Adrenal gland (tissue), 9 donors: ENCODE measurements at regions not wholly inside any gene's neighbourhood (a gene's known extent, or its start where the extent isn't known, plus 50 kb on each side); places are given as distances from the start of the nearest gene placed in this dataset.

Experiments used
- DNase-seq, 7 donors: peaks; one replicate each; pipeline ENCODE4 v3.0.0-alpha.2; 2019 to 2020
- H3K27ac ChIP-seq, 5 donors: fragments of 200-600 bp; sonication (generic) in 4 of 5; 1 replicate in 3 of 5; 2 replicates in 2 of 5; pipeline versions ENCODE4 v1.5.1 to v1.8.0; 2016 to 2020; ENCODE audit warnings: mild to moderate bottlenecking in 1 of 5
- H3K27me3 ChIP-seq: fragments of 200-600 bp; 2 replicates; pipeline ENCODE4 v1.8.0; 2021
- H3K36me3 ChIP-seq, 2 donors: fragments of 200-600 bp; replicated peaks in 1 of 2; 1 replicate in 1 of 2; 2 replicates in 1 of 2; pipeline versions ENCODE4 v1.5.1 to v1.8.0; 2018 to 2022
- H3K4me1 ChIP-seq, 2 donors: fragments of 200-600 bp; replicated peaks in 1 of 2; 1 replicate in 1 of 2; 2 replicates in 1 of 2; pipeline versions ENCODE4 v1.5.1 to v1.8.0; 2018 to 2021
- H3K4me3 ChIP-seq, 4 donors: fragments of 200-600 bp; sonication (generic) in 3 of 4; one replicate each; pipeline ENCODE4 v1.5.1; 2016 to 2018
- H3K9me3 ChIP-seq, 3 donors: fragments of 200-600 bp; sonication (generic) in 1 of 3; replicated peaks in 1 of 3; 1 replicate in 2 of 3; 2 replicates in 1 of 3; pipeline versions ENCODE4 v1.5.1 to v1.8.0; 2016 to 2021
- POLR2A ChIP-seq, 2 donors: fragments of 450-650 bp; IDR thresholded peaks; one replicate each; pipeline ENCODE4 v1.6.1; 2017; ENCODE audit warnings: antibody characterized with exemption in 2 of 2, mild to moderate bottlenecking in 2 of 2, moderate library complexity in 1 of 2
- WGBS, 4 donors: extraction: QIAGEN DNeasy Blood & Tissue Kit in 2 of 4; methylation state at CpG; one replicate each; pipeline versions ENCODE4 v1.1.5 to v1.1.7; 2013 to 2017; 5-methylcytosine and 5-hydroxymethylcytosine counted together
- intact Hi-C, 2 donors: fragments of 100-400 bp; cut with DNase I; formaldehyde crosslinking; loops; one replicate each; pipeline versions ENCODE4 v1.14.1 to v1.15.0; 2022 to 2023
- TF ChIP-seq, protein P1 (sequence below), 6 experiments: fragments of 450-650 bp in 4 of 6; fragments of 200-600 bp in 2 of 6; sonication (generic) in 1 of 6; IDR thresholded peaks; 1 replicate in 5 of 6; 2 replicates in 1 of 6; pipeline versions ENCODE4 v1.5.1 to v1.8.0; 2016 to 2021; ENCODE audit warnings: antibody characterized with exemption in 6 of 6, mild to moderate bottlenecking in 2 of 6, moderate library complexity in 1 of 6
- donor health status: healthy with polysubstance abuse.
- donor health status: Bipolar disorder and iron deficiency.
- donor health status: DM: yes; HTN: yes; CAD: no.
- donor health status: DM: no; HTN: no; CAD: no.
- donor health status: DM: no; HTN: no; CAD: no.

DNA sequence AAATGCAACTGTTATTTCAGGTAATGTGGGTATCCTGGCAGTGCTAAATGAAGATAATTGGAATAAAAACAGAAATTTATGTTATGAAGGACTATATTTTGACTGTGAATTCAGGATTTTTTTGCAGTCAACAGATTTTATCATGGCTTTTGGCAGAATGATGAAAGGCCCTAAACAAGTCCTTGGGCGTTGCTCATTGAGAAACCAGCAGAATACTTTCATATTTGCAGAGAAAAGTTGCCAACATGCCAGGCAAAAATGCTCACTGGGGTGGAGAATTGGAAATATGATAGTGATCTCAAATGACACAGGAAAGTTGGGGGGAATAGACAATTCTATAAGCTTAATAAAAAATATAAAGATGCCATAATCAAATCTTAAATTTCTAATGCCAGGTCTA, 121.1 kb downstream of the GPR85 start:
- intact Hi-C loops = no loop called here

DNA sequence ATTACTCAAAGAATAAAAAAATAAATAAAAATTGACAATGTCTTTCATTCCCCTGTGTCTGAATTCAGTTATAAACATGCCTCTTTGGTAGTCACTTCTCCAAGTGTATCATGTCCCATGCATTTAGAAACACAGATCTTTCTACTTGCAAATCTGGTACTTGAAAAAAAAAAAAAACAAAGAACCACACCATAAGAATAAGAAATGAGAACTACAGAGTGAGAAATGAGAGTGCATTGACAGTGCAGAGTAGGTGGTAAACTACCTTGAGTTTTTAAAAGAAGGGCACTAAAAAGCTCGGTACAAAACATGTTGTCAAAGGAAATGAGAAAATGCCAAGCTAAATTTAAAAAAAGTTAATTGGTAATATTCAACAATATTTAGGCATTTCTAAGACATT, 123.0 kb downstream of the GPR85 start:
- DNase-seq = no peak
- TF ChIP-seq, protein P1, sequence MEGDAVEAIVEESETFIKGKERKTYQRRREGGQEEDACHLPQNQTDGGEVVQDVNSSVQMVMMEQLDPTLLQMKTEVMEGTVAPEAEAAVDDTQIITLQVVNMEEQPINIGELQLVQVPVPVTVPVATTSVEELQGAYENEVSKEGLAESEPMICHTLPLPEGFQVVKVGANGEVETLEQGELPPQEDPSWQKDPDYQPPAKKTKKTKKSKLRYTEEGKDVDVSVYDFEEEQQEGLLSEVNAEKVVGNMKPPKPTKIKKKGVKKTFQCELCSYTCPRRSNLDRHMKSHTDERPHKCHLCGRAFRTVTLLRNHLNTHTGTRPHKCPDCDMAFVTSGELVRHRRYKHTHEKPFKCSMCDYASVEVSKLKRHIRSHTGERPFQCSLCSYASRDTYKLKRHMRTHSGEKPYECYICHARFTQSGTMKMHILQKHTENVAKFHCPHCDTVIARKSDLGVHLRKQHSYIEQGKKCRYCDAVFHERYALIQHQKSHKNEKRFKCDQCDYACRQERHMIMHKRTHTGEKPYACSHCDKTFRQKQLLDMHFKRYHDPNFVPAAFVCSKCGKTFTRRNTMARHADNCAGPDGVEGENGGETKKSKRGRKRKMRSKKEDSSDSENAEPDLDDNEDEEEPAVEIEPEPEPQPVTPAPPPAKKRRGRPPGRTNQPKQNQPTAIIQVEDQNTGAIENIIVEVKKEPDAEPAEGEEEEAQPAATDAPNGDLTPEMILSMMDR (IDR thresholded peaks at IDR 0.05) = no peak
- TF ChIP-seq POLR2A (IDR thresholded peaks at IDR 0.05) = no peak
- peaks cover 4% of the 10 kb centered on the region for H3K27me3 ChIP-seq
- intact Hi-C loops = no loop called here
- no peak overlapping the region for H3K4me3 ChIP-seq
- H3K9me3 ChIP-seq = no peaks in the 10 kb centered on the region
- no peaks in the 10 kb centered on the region for H3K36me3 ChIP-seq
- no peak overlapping the region for H3K27ac ChIP-seq
- 46 to 89% (median 65%) methylated on average over 1 of the region's 1 CpG for WGBS, 4 donors
- no peaks in the 10 kb centered on the region for H3K4me1 ChIP-seq

More for the DNA sequence above, 121.1 kb downstream of the GPR85 start:
- H3K36me3 ChIP-seq = no peaks in the 10 kb centered on the region
- H3K4me1 ChIP-seq = no peaks in the 10 kb centered on the region
- DNase-seq = no peak
- no peaks in the 10 kb centered on the region for H3K9me3 ChIP-seq
- H3K27me3 ChIP-seq = peaks cover 4% of the 10 kb centered on the region
- TF ChIP-seq, protein P1 (IDR thresholded peaks at IDR 0.05) = no peak
- no peak for TF ChIP-seq POLR2A (IDR thresholded peaks at IDR 0.05)
- H3K27ac ChIP-seq = no peak overlapping the region
- WGBS, 4 donors = 29 to 60% (median 39%) methylated on average over 1 of the region's 1 CpG
- H3K4me3 ChIP-seq = no peak overlapping the region

DNA sequence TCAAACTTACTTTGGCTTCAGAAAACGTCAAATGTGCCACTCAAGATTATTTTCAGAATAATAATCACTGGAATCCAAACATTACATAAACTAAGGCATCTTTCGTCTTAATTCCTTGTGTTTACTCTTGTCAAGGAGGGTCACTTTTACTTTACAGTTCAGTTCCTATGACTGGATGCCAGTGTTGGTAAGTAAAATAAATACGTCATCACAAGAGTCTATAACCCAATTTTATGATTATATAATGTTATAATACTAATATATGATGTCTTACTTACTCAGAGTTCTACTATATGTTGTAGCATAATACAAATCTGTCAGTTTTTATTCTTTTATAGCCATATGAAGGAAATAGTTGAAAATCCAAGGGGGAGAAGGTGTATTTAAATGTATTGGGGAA, 123.8 kb downstream of the GPR85 start:
- H3K4me1 ChIP-seq = no peaks in the 10 kb centered on the region
- no peaks in the 10 kb centered on the region for H3K9me3 ChIP-seq
- TF ChIP-seq POLR2A (IDR thresholded peaks at IDR 0.05) = no peak
- TF ChIP-seq, protein P1 (IDR thresholded peaks at IDR 0.05) = no peak
- H3K4me3 ChIP-seq = no peak overlapping the region
- H3K27me3 ChIP-seq = peaks cover 4% of the 10 kb centered on the region
- intact Hi-C loops = no loop called here
- 65 to 83% (median 70%) methylated on average over 3 of the region's 3 CpGs for WGBS, 4 donors
- no peak overlapping the region for H3K27ac ChIP-seq
- H3K36me3 ChIP-seq = no peaks in the 10 kb centered on the region
- no peak for DNase-seq

DNA sequence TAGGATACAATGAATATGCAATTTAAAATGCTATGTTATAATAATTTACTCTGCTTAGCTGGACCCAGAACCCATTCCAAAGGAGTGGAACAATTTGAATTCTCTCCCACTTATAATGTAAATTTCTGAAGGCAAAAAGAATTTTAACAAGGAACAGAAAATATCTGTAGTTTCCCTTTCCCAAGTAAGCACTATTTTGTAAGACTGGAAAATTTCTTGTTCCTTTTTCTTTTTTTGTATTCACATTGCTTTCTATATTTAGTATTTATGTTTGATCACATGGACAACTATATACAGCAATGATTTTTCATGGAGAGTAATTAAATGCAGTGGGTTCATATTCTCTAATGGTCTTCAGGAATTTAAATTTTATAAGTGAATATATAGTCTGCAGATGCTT, 127.4 kb downstream of the GPR85 start:
- Histone ChIP-seq H3K4me1 (no peaks in the 10 kb centered on the region), H3K4me3 (no peak overlapping the region), H3K36me3 (no peaks in the 10 kb centered on the region), H3K27ac (no peak overlapping the region), H3K9me3 (no peaks in the 10 kb centered on the region), H3K27me3 (peaks cover 4% of the 10 kb centered on the region)
- intact Hi-C loops = no loop called here
- DNase-seq = no peak
- no peak for TF ChIP-seq POLR2A (IDR thresholded peaks at IDR 0.05)
- TF ChIP-seq, protein P1 (IDR thresholded peaks at IDR 0.05) = no peak
